ENCODE measurements at regions not wholly inside any gene's neighbourhood (a gene's known extent, or its start where the extent isn't known, plus 50 kb on each side); places are given as distances from the start of the nearest gene placed in this dataset.

- H3K27ac ChIP-seq (replicated peaks): no peak overlapping the region
- H3K4me3 ChIP-seq (replicated peaks; ENCODE audit: insufficient read depth, low read length): no peak overlapping the region
- DNase-seq (ENCODE audit: low read depth in 1 of 2, low spot score in 1 of 2): no peak
- H3K27me3 ChIP-seq (ENCODE audit: insufficient read depth, poor library complexity, severe bottlenecking): no peaks in the 10 kb centered on the region
- TF ChIP-seq POLR2AphosphoS5 (IDR thresholded peaks at IDR 0.05; ENCODE audit: low read depth) (no peak), SPI1 (IDR thresholded peaks at IDR 0.05; ENCODE audit: borderline replicate concordance, low read depth) (no peak)
Measured at GRCh38 chr4:144910723-144911122, 187.3 kb downstream of the ANAPC10 start.
